HEK293T (cell line): ENCODE measurements at regions not wholly inside any gene's neighbourhood (a gene's known extent, or its start where the extent isn't known, plus 50 kb on each side); places are given as distances from the start of the nearest gene placed in this dataset.

Experiments
- ARNT ChIP-seq: fragments of 450-650 bp; IDR thresholded peaks from 2 replicates; pipeline ENCODE4 v1.6.1; 2017; ENCODE audit warnings: mild to moderate bottlenecking
- CTBP1 ChIP-seq: fragments of 450-650 bp; IDR thresholded peaks from 2 replicates; pipeline ENCODE4 v1.6.1; 2016; ENCODE audit warnings: borderline replicate concordance
- SP1 ChIP-seq: fragments of 450-650 bp; IDR thresholded peaks from 2 replicates; pipeline ENCODE4 v1.6.1; 2017
- SUZ12 ChIP-seq: fragments of 450-650 bp; IDR thresholded peaks from 2 replicates; pipeline ENCODE4 v1.6.1; 2016; ENCODE audit warnings: mild to moderate bottlenecking

DNA sequence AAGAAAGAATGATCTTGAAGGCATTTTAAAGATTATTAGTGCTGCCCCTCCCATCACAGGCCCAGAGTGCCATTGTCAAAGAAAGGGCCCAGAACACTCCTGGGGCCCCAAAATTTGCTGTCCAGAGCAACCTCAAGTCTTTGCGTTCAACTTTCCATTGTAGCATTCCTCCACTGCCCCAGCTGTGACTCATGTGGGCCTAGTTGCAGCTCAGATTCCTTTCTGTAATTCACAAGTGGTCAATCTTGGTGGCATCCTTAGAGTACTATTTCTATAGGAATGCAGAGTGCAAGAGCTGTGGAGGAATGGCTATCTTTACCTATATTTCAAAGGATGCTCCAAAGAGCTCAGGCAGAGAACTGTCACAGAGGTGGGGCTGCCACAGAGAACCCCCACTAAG is 1500.8 kb upstream of the IGFBP7 start:
- no peak for TF ChIP-seq SP1
- no peak for TF ChIP-seq SUZ12
- no peak for TF ChIP-seq CTBP1
- no peak for TF ChIP-seq ARNT
